K562 (cell line): ENCODE measurements at regions not wholly inside any gene's neighbourhood (a gene's known extent, or its start where the extent isn't known, plus 50 kb on each side); places are given as distances from the start of the nearest gene placed in this dataset.

Experiments used
- CC2D1A ChIP-seq: fragments of 450-650 bp; IDR thresholded peaks from 2 replicates; pipeline ENCODE4 v1.6.1; 2017; ENCODE audit warnings: mild to moderate bottlenecking
- FIP1L1 ChIP-seq: fragments of 200-400 bp; formaldehyde crosslinking; IDR thresholded peaks from 2 replicates; pipeline ENCODE4 v1.6.1; 2018; ENCODE audit warnings: mild to moderate bottlenecking, low read depth, low read length; ENCODE audit not compliant: poor library complexity, severe bottlenecking
- HNRNPK ChIP-seq: fragments of 200-400 bp; formaldehyde crosslinking; IDR thresholded peaks from one replicate; pipeline ENCODE4 v1.6.1; 2018; ENCODE audit warnings: mild to moderate bottlenecking, low read depth, low read length; ENCODE audit not compliant: poor library complexity, severe bottlenecking
- KDM1A ChIP-seq, 2 experiments: fragments of 450-650 bp; IDR thresholded peaks; 2 replicates each; pipeline ENCODE4 v1.6.1; 2016; ENCODE audit warnings: mild to moderate bottlenecking in 2 of 2
- NRF1 ChIP-seq, 2 experiments: fragments of 450-650 bp; IDR thresholded peaks in 1 of 2; conservative IDR thresholded peaks in 1 of 2; 2 replicates each; pipeline ENCODE4 v1.6.1; 2014; ENCODE audit warnings: mild to moderate bottlenecking in 2 of 2
- ZSCAN29 ChIP-seq: fragments of 450-650 bp; IDR thresholded peaks from 2 replicates; pipeline ENCODE4 v1.6.1; 2017
- TF ChIP-seq, protein P1 (sequence below): fragments of 450-650 bp; IDR thresholded peaks from 2 replicates; pipeline ENCODE4 v1.6.1; 2018; ENCODE audit not compliant: partially characterized antibody
- TF ChIP-seq, protein P2 (sequence below): sonication (generic); formaldehyde crosslinking; IDR thresholded peaks from 2 replicates; pipeline ENCODE4 v1.8.0; 2022; ENCODE audit warnings: mild to moderate bottlenecking, missing genetic modification reagents

DNA sequence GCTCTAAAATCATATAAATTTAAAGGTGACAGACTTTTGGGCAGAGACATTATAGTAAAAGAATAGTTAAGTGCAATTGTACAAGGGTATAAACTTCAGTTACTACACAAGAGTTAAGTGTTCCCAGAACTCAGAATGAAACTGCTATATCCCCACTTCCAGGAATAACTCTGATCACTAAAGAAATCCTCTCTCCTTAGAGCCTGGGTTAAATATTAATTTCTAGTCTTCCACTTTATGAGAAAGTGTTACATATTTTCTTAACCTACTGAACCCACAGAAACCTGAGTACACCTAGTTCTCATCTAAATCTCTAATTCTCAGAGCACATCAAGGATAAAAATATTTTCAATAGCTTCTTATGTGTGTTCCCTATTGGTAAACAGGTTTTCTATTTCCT, 99.1 kb upstream of the USP38 start:
- no peak for TF ChIP-seq HNRNPK
- TF ChIP-seq KDM1A (IDR thresholded peaks at IDR 0.05): no peak
- no peak for TF ChIP-seq NRF1 (conservative IDR thresholded peaks at IDR 0.05 in 1 of 2, IDR thresholded peaks at IDR 0.05 in 1 of 2)
- TF ChIP-seq FIP1L1: no peak
- TF ChIP-seq CC2D1A: no peak
- TF ChIP-seq ZSCAN29: no peak
- TF ChIP-seq, protein P1, sequence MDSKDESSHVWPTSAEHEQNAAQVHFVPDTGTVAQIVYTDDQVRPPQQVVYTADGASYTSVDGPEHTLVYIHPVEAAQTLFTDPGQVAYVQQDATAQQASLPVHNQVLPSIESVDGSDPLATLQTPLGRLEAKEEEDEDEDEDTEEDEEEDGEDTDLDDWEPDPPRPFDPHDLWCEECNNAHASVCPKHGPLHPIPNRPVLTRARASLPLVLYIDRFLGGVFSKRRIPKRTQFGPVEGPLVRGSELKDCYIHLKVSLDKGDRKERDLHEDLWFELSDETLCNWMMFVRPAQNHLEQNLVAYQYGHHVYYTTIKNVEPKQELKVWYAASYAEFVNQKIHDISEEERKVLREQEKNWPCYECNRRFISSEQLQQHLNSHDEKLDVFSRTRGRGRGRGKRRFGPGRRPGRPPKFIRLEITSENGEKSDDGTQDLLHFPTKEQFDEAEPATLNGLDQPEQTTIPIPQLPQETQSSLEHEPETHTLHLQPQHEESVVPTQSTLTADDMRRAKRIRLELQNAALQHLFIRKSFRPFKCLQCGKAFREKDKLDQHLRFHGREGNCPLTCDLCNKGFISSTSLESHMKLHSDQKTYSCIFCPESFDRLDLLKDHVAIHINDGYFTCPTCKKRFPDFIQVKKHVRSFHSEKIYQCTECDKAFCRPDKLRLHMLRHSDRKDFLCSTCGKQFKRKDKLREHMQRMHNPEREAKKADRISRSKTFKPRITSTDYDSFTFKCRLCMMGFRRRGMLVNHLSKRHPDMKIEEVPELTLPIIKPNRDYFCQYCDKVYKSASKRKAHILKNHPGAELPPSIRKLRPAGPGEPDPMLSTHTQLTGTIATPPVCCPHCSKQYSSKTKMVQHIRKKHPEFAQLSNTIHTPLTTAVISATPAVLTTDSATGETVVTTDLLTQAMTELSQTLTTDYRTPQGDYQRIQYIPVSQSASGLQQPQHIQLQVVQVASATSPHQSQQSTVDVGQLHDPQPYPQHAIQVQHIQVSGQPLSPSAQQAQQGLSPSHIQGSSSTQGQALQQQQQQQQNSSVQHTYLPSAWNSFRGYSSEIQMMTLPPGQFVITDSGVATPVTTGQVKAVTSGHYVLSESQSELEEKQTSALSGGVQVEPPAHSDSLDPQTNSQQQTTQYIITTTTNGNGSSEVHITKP: no peak
- TF ChIP-seq, protein P2, sequence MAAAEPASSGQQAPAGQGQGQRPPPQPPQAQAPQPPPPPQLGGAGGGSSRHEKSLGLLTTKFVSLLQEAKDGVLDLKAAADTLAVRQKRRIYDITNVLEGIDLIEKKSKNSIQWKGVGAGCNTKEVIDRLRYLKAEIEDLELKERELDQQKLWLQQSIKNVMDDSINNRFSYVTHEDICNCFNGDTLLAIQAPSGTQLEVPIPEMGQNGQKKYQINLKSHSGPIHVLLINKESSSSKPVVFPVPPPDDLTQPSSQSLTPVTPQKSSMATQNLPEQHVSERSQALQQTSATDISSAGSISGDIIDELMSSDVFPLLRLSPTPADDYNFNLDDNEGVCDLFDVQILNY (CRISPR knock-in tag): no peak
